ENCODE measurements at regions not wholly inside any gene's neighbourhood (a gene's known extent, or its start where the extent isn't known, plus 50 kb on each side); places are given as distances from the start of the nearest gene placed in this dataset.

GRCh38 chr21:33976082-33977016 lies 60.7 kb upstream of the ATP5PO start:
- H3K4me2 ChIP-seq = peak overlapping the region; percentile 41; the same call in 1 of the 2 replicates
- ATAC-seq (peak; percentile 52), DNase-seq (ENCODE audit: low spot score) (peak; percentile 42)
- peaks cover 31% of the 10 kb centered on the region for H3K4me1 Mint-ChIP-seq
- no peaks in the 10 kb centered on the region for H4K20me1 ChIP-seq (replicated peaks; ENCODE audit: insufficient read depth)
- H3K27me3 Mint-ChIP-seq (ENCODE audit: insufficient read depth, low read depth, poor library complexity) = peaks cover 3% of the 10 kb centered on the region
- no peaks in the 10 kb centered on the region; the same call in 1 of the 2 replicates for H3K9me2 ChIP-seq (ENCODE audit: insufficient read depth)
- H3K36me3 Mint-ChIP-seq (ENCODE audit: low read depth) = no peaks in the 10 kb centered on the region
- no peak overlapping the region for H3K27ac ChIP-seq (ENCODE audit: low read depth)
- no peak for TF ChIP-seq POLR2AphosphoS5 (IDR thresholded peaks at IDR 0.05; ENCODE audit: low read depth)
- TF ChIP-seq CTCF (conservative IDR thresholded peaks at IDR 0.05; ENCODE audit: low read depth in 2 of 2) = no peak
- no peak for TF ChIP-seq ETS1 (IDR thresholded peaks at IDR 0.05)
- no peak for TF ChIP-seq JUNB (IDR thresholded peaks at IDR 0.05; ENCODE audit: unreplicated experiment)
- TF ChIP-seq STAT1 (IDR thresholded peaks at IDR 0.05; ENCODE audit: unreplicated experiment) = no peak
- no peak for TF ChIP-seq EZH2phosphoT487 (IDR thresholded peaks at IDR 0.05; ENCODE audit: unreplicated experiment)
- TF ChIP-seq CREB1 (CRISPR knock-in tag; IDR thresholded peaks at IDR 0.05; ENCODE audit: low read depth) = no peak
- no peak for TF ChIP-seq ZNF331 (CRISPR knock-in tag; IDR thresholded peaks at IDR 0.05; ENCODE audit: low read depth)
- TF ChIP-seq REST (IDR thresholded peaks at IDR 0.05; ENCODE audit: unreplicated experiment) = no peak
- peak overlapping the region; percentile 32; the same call in 1 of the 2 replicates for H2AFZ ChIP-seq
- H3K4me1 ChIP-seq (ENCODE audit: insufficient read depth) = peaks cover 32% of the 10 kb centered on the region
- H3K4me3 Mint-ChIP-seq = no peak overlapping the region; the same call in 2 of the 3 replicates
- no peaks in the 10 kb centered on the region for H3K36me3 ChIP-seq (ENCODE audit: insufficient read depth)
- H3F3A ChIP-seq (replicated peaks; ENCODE audit: low read depth) = no peaks in the 10 kb centered on the region
- H3K79me2 ChIP-seq (replicated peaks; ENCODE audit: insufficient read depth) = no peaks in the 10 kb centered on the region
- peak overlapping the region; percentile 57; the same call in 1 of the 2 replicates for H3K27ac Mint-ChIP-seq
- no peaks in the 10 kb centered on the region for H3K9me3 Mint-ChIP-seq
- no peak overlapping the region for H3K4me3 ChIP-seq
- H3K27me3 ChIP-seq (ENCODE audit: insufficient read depth) = no peaks in the 10 kb centered on the region

Measured in GM23338 (cell line).